H9 (cell line): ENCODE measurements at regions not wholly inside any gene's neighbourhood (a gene's known extent, or its start where the extent isn't known, plus 50 kb on each side); places are given as distances from the start of the nearest gene placed in this dataset.

Experiments
- DNase-seq: peaks from one replicate; pipeline ENCODE4 v3.0.0-alpha.2; 2017
- H2AFZ ChIP-seq: one replicate; pipeline ENCODE4 v1.6.1; 2013; ENCODE audit warnings: mild to moderate bottlenecking, low read length, control low read depth, moderate library complexity
- H2AK5ac ChIP-seq: 2 replicates; pipeline ENCODE4 v1.6.1; 2013; ENCODE audit warnings: low read length, control low read depth, mixed read lengths; ENCODE audit not compliant: insufficient read length
- H2BK120ac ChIP-seq: one replicate; pipeline ENCODE4 v1.6.1; 2013; ENCODE audit warnings: low read depth, mild to moderate bottlenecking, low read length, control low read depth, inconsistent platforms; ENCODE audit not compliant: poor library complexity, severe bottlenecking
- H2BK12ac ChIP-seq: 2 replicates; pipeline ENCODE4 v1.6.1; 2013; ENCODE audit warnings: low read length, control low read depth, mixed read lengths, low read depth; ENCODE audit not compliant: insufficient read length
- H2BK15ac ChIP-seq: 2 replicates; pipeline ENCODE4 v1.6.1; 2013; ENCODE audit warnings: low read depth, low read length, control low read depth
- H2BK20ac ChIP-seq: one replicate; pipeline ENCODE4 v1.6.1; 2013; ENCODE audit warnings: low read depth, mild to moderate bottlenecking, low read length, control low read depth, inconsistent platforms; ENCODE audit not compliant: poor library complexity, severe bottlenecking
- H2BK5ac ChIP-seq: 2 replicates; pipeline ENCODE4 v1.6.1; 2013; ENCODE audit warnings: low read length, control low read depth, mixed read lengths; ENCODE audit not compliant: insufficient read length
- H3K14ac ChIP-seq: 2 replicates; pipeline ENCODE4 v1.6.1; 2013; ENCODE audit warnings: low read length, control low read depth; ENCODE audit not compliant: insufficient read depth
- H3K18ac ChIP-seq: 2 replicates; pipeline ENCODE4 v1.6.1; 2013; ENCODE audit warnings: low read depth, mild to moderate bottlenecking, mixed read lengths, low read length, control low read depth; ENCODE audit not compliant: insufficient read length
- H3K23ac ChIP-seq: 2 replicates; pipeline ENCODE4 v1.6.1; 2013; ENCODE audit warnings: low read length, control low read depth, mixed read lengths, low read depth; ENCODE audit not compliant: insufficient read length
- H3K23me2 ChIP-seq: 2 replicates; pipeline ENCODE4 v1.6.1; 2013; ENCODE audit warnings: low read depth, mild to moderate bottlenecking, mixed read lengths, low read length, control low read depth; ENCODE audit not compliant: insufficient read length, poor library complexity, severe bottlenecking
- H3K27ac ChIP-seq: 2 replicates; pipeline ENCODE4 v1.5.1; 2013; ENCODE audit warnings: low read length, control low read depth, mixed read lengths, low read depth; ENCODE audit not compliant: insufficient read length
- H3K27me3 ChIP-seq: 2 replicates; pipeline ENCODE4 v1.6.1; 2013; ENCODE audit warnings: low read length, control low read depth, inconsistent platforms; ENCODE audit not compliant: insufficient read depth
- H3K4ac ChIP-seq: 2 replicates; pipeline ENCODE4 v1.6.1; 2013; ENCODE audit warnings: low read depth, mild to moderate bottlenecking, control low read depth, inconsistent platforms, low read length, moderate library complexity
- H3K4me1 ChIP-seq: 2 replicates; pipeline ENCODE4 v1.6.1; 2013; ENCODE audit warnings: low read length, control low read depth, inconsistent platforms; ENCODE audit not compliant: insufficient read depth
- H3K4me2 ChIP-seq: 2 replicates; pipeline ENCODE4 v1.6.1; 2013; ENCODE audit warnings: low read length, control low read depth, mixed read lengths; ENCODE audit not compliant: insufficient read length, insufficient read depth
- H3K56ac ChIP-seq: 2 replicates; pipeline ENCODE4 v1.6.1; 2013; ENCODE audit warnings: low read depth, mild to moderate bottlenecking, mixed read lengths, low read length, control low read depth; ENCODE audit not compliant: insufficient read length
- H3K79me1 ChIP-seq: 2 replicates; pipeline ENCODE4 v1.6.1; 2013; ENCODE audit warnings: low read depth, mild to moderate bottlenecking, moderate library complexity, low read length, control low read depth, inconsistent platforms; ENCODE audit not compliant: insufficient read depth, poor library complexity, severe bottlenecking
- H3K79me2 ChIP-seq: 2 replicates; pipeline ENCODE4 v1.6.1; 2013; ENCODE audit warnings: low read length, control low read depth, inconsistent platforms; ENCODE audit not compliant: insufficient read depth
- H3K9ac ChIP-seq: 2 replicates; pipeline ENCODE4 v1.6.1; 2013; ENCODE audit warnings: low read length, control low read depth, mixed read lengths; ENCODE audit not compliant: insufficient read length; ENCODE audit errors: extremely low read depth
- H3K9me3 ChIP-seq: one replicate; pipeline ENCODE4 v1.6.1; 2013; ENCODE audit warnings: low read depth, low read length, inconsistent platforms; ENCODE audit not compliant: control insufficient read depth
- H3T11ph ChIP-seq: one replicate; pipeline ENCODE4 v1.6.1; 2013; ENCODE audit warnings: mild to moderate bottlenecking, low read length, control low read depth, inconsistent platforms
- H4K20me1 ChIP-seq: one replicate; pipeline ENCODE4 v1.6.1; 2013; ENCODE audit not compliant: control insufficient read depth, insufficient read length, insufficient read depth
- H4K5ac ChIP-seq: 2 replicates; pipeline ENCODE4 v1.6.1; 2013; ENCODE audit warnings: low read depth, mild to moderate bottlenecking, mixed read lengths, low read length, control low read depth; ENCODE audit not compliant: insufficient read length
- H4K8ac ChIP-seq: replicated peaks from 2 replicates; pipeline ENCODE4 v1.6.1; 2013; ENCODE audit warnings: low read length, control low read depth, mixed read lengths, low read depth; ENCODE audit not compliant: insufficient read length
- H4K91ac ChIP-seq: 2 replicates; pipeline ENCODE4 v1.6.1; 2013; ENCODE audit warnings: low read depth, mild to moderate bottlenecking, moderate library complexity, mixed read lengths, low read length, control low read depth; ENCODE audit not compliant: insufficient read length
- H3K27ac Mint-ChIP-seq, 3 experiments: 2 replicates in 2 of 3; 3 replicates in 1 of 3; pipeline ENCODE4 v1.8.0; 2020 to 2021; ENCODE audit warnings: mixed read lengths in 3 of 3, mild to moderate bottlenecking in 1 of 3, moderate library complexity in 1 of 3
- H3K27me3 Mint-ChIP-seq: 2 replicates; pipeline ENCODE4 v1.8.0; 2021; ENCODE audit warnings: low read depth, mild to moderate bottlenecking, moderate library complexity, mixed read lengths
- H3K36me3 Mint-ChIP-seq, 3 experiments: 2 replicates in 2 of 3; 3 replicates in 1 of 3; pipeline ENCODE4 v1.8.0; 2020 to 2021; ENCODE audit warnings: low read depth in 3 of 3, mixed read lengths in 3 of 3; ENCODE audit not compliant: insufficient read depth in 1 of 3
- H3K4me1 Mint-ChIP-seq, 2 experiments: 2 replicates each; pipeline ENCODE4 v1.8.0; 2020; ENCODE audit warnings: mixed read lengths in 2 of 2
- H3K4me3 Mint-ChIP-seq, 2 experiments: 2 replicates in 1 of 2; 3 replicates in 1 of 2; pipeline ENCODE4 v1.8.0; 2020 to 2021; ENCODE audit warnings: mild to moderate bottlenecking in 2 of 2, mixed read lengths in 2 of 2, moderate library complexity in 1 of 2
- H3K9me3 Mint-ChIP-seq, 2 experiments: 2 replicates in 1 of 2; 3 replicates in 1 of 2; pipeline ENCODE4 v1.8.0; 2020; ENCODE audit warnings: mild to moderate bottlenecking in 2 of 2, mixed read lengths in 2 of 2, moderate library complexity in 1 of 2
- CTCF ChIP-seq: fragments of 200-600 bp; sonication (generic); conservative IDR thresholded peaks from 3 replicates; pipeline ENCODE4 v1.8.0; 2021; ENCODE audit warnings: antibody characterized with exemption, mild to moderate bottlenecking
- WGBS: extraction: QIAGEN DNeasy Blood & Tissue Kit; methylation state at CpG from one replicate; pipeline ENCODE4 v1.1.7; 2013; ENCODE audit warnings: missing lambda C conversion rate, low lambda C conversion rate, mixed read lengths; ENCODE audit not compliant: insufficient read length; ENCODE audit errors: extremely low coverage; 5-methylcytosine and 5-hydroxymethylcytosine counted together

GRCh38 chr5:96285823-96286222 lies 147.2 kb downstream of the PCSK1 start:
- no peak for TF ChIP-seq CTCF
- Histone ChIP-seq H2BK5ac (no peak overlapping the region), H3K27ac (no peak overlapping the region), H3K56ac (no peak overlapping the region), H3K9ac (no peak overlapping the region), H2BK120ac (no peak overlapping the region), H2BK12ac (no peak overlapping the region), H2BK20ac (no peak overlapping the region), H3K79me2 (no peaks in the 10 kb centered on the region), H3K79me1 (no peaks in the 10 kb centered on the region), H3K4me1 (peaks cover 2% of the 10 kb centered on the region; the same call in 1 of the 2 replicates), H4K8ac (no peak overlapping the region), H3K4me2 (no peak overlapping the region), H4K5ac (no peak overlapping the region), H2BK15ac (no peak overlapping the region), H3K4ac (no peak overlapping the region), H4K91ac (no peak overlapping the region), H2AK5ac (no peak overlapping the region), H3K23ac (no peak overlapping the region), H4K20me1 (no peaks in the 10 kb centered on the region), H3K23me2 (no peaks in the 10 kb centered on the region), H3T11ph (no peak overlapping the region), H3K18ac (no peak overlapping the region), H3K9me3 (no peaks in the 10 kb centered on the region), H3K27me3 (no peaks in the 10 kb centered on the region), H3K14ac (no peak overlapping the region), H2AFZ (no peak overlapping the region)
- no peaks in the 10 kb centered on the region for H3K27me3 Mint-ChIP-seq
- DNase-seq, result no peak
- no peak overlapping the region for H3K4me3 Mint-ChIP-seq
- no peaks in the 10 kb centered on the region; a peak in 1 of 5 replicates for H3K9me3 Mint-ChIP-seq
- H3K36me3 Mint-ChIP-seq, result no peaks in the 10 kb centered on the region
- H3K4me1 Mint-ChIP-seq, result peaks cover 25 to 28% of the 10 kb centered on the region in 2 experiments
- WGBS, result no CpG with 5 or more reads among the region's 1 CpG
- no peak overlapping the region for H3K27ac Mint-ChIP-seq
